Keratinocyte (primary cell): ENCODE measurements at regions not wholly inside any gene's neighbourhood (a gene's known extent, or its start where the extent isn't known, plus 50 kb on each side); places are given as distances from the start of the nearest gene placed in this dataset.

ENCODE experiments used
- CTCF ChIP-seq, 3 experiments: IDR thresholded peaks in 1 of 3; conservative IDR thresholded peaks in 1 of 3; optimal IDR thresholded peaks in 1 of 3; 2 replicates in 2 of 3; 3 replicates in 1 of 3; pipeline versions ENCODE3 to v1.5.1; 2011; ENCODE audit warnings: low read length in 3 of 3, mild to moderate bottlenecking in 3 of 3, moderate library complexity in 2 of 3, control low read depth in 1 of 3, inconsistent platforms in 1 of 3; ENCODE audit not compliant: insufficient read depth in 2 of 3; ENCODE audit errors: extremely low read depth in 1 of 3
- EZH2 ChIP-seq: IDR thresholded peaks from one replicate; pipeline ENCODE4 v1.6.1; 2012; ENCODE audit warnings: inconsistent platforms, mild to moderate bottlenecking, low read length, moderate library complexity

GRCh38 chr18:59848002-59848401 lies 51.8 kb upstream of the PMAIP1 start:
- TF ChIP-seq CTCF (optimal IDR thresholded peaks at IDR 0.05 in 1 of 3, IDR thresholded peaks at IDR 0.05 in 1 of 3, conservative IDR thresholded peaks at IDR 0.05 in 1 of 3; ENCODE audit: extremely low read depth in 1 of 3, insufficient read depth in 2 of 3, low read length in 3 of 3): no peak
- no peak for TF ChIP-seq EZH2
